ENCODE measurements at regions not wholly inside any gene's neighbourhood (a gene's known extent, or its start where the extent isn't known, plus 50 kb on each side); places are given as distances from the start of the nearest gene placed in this dataset.

- no peak for DNase-seq (ENCODE audit: low read depth)
These were observed 197.6 kb upstream of the BLID start for GRCh38 chr11:122313581-122313980.

DNA sequence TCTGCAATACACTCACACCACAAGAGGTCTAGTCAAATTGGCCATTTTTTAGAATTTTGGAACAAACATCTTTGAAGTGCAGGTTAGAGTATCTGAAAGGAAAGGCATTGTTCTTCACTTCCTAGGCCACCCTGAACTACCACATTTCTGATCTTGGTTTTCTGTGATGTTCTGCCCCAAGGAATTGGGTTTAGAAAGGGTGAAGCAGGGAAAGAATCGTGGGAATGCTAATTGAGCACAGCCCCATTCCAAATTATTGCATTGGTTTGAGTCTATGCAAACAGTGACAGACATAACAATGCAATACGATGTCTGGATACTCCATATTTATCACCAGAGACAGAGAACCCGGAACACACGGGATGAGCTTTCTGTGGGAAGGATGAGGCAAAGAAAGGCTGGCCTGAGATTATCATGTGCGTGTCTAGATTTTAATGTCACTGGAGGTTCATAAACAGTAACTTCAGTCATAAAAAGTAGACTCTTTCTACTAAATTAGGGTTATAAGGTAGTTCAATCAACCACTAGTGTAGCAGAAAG is 195.3 kb upstream of the BLID start:
- DNase-seq (ENCODE audit: low read depth): no peak

DNA sequence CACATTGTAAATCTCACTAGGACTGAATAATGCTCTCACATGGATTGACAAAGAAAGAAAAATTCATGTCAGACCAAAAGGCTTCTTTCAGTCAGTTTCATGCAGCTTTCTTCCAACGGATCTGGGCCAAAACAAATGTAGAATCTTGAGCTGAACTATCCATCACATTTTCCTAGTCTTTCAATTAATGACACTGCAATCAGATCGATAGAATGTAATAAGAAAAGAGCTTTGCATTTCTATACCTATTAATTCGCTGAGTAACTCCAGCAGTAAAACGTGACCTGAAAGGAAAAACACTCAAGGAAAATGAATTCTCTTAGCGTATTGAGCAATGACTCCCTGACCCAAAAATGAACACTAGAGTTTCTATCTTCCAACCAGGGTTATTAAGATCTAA is 194.8 kb upstream of the BLID start:
- no peak for DNase-seq (ENCODE audit: low read depth)

DNA sequence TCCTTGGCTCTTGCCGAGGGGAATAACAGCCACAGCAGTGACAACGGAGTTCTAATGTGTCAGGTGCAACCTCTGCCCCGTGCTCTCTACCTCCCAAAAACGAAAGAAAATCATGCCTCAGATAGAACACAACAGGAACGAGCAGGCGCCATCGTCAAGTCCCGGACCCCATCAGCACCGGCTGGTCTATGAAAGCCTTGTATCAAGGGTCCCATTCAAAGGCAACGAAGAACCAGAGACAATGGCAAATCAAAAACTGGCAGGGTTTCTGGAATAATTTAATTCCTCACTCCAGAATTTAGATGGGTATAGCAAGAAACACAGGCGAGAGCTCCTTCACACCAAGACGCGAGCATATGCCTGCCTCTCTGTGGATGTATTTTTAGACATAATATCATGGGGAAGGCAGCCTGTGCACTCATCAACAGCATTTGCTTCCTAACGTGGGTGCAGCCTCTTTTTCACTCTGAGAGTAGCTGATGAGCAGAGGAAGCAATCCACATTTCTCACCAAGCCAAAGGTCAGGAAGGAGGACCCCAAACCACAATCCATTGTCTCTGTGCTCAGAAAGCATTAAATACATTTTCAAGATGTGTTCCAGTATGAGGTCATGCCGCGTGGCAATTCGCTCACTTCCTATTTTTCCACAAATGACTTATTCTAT is 193.4 kb upstream of the BLID start:
- DNase-seq (ENCODE audit: low read depth): no peak

GRCh38 chr11:122308226-122308625 is 192.2 kb upstream of the BLID start:
- DNase-seq (ENCODE audit: low read depth): no peak

DNA sequence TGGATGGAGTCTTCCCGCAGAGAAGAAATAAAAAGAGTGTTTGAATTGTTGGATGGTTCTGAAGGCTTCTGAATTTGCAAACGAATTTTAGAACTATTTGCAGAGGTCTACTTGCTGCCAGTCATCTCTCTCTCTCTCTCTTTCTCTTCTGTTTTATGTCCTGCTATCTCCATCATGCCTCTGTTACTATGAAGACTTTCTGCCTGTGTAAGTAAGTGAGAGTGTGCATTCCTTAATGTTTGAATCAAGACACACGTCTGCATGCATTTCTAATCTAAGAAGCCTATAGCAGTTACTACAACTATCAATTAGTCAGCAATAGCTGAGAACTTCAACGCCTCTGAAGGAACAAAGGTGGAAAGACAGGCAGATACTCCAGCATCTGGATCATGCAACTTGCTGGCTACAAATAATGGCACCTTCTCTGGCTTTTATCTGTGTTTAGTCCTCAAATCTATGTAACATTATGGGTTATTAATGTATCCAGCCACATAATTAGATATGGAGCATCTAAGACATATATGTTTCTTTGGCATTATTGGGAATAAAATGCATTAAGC is 191.5 kb upstream of the BLID start:
- no peak for DNase-seq (ENCODE audit: low read depth)

- DNase-seq (ENCODE audit: low read depth): no peak
These were observed 190.9 kb upstream of the BLID start for GRCh38 chr11:122306831-122307391.

GRCh38 chr11:122305426-122306320 is 189.7 kb upstream of the BLID start:
- no peak for DNase-seq (ENCODE audit: low read depth)

DNA sequence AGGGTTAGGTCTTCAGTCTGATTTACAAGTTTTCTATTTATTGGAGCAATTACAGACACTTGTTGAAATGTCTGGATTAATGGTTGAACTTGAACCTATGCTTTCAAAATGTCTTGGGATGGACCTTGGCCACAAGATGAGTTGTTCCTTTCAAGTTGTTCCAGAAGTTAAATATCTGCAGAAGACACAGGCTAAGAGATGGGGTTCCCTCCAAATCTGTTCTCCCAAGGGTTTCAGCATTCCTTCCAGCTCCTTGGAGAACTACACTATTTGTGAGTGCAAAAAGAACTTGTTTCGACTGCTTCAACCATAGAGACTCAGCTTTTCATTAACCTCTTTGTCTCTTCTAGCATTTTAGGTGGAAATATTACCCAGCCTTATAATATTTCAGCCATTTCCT is 189.0 kb upstream of the BLID start:
- DNase-seq (ENCODE audit: low read depth): no peak

GRCh38 chr11:122304306-122304705 is 188.3 kb upstream of the BLID start:
- DNase-seq (ENCODE audit: low read depth): no peak

DNA sequence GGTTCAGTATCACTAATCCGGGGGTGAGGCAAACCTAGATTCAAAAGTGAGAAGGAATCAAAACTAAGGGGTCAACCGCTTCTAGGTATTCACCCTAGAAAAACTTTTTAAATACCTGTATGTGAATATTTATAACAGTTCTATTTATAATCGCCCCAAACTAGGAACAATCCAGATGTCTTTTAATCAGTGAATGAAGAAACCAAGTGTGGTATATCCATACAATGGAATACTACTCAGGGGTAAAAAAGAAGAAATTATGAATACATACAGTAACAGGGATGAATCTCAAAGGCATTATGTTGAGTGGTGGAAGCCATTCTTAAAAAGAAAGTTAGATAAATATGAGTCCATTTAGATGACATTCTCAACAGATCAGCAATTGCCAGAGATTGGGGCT is 178.0 kb upstream of the BLID start:
- no peak for DNase-seq (ENCODE audit: low read depth)

DNA sequence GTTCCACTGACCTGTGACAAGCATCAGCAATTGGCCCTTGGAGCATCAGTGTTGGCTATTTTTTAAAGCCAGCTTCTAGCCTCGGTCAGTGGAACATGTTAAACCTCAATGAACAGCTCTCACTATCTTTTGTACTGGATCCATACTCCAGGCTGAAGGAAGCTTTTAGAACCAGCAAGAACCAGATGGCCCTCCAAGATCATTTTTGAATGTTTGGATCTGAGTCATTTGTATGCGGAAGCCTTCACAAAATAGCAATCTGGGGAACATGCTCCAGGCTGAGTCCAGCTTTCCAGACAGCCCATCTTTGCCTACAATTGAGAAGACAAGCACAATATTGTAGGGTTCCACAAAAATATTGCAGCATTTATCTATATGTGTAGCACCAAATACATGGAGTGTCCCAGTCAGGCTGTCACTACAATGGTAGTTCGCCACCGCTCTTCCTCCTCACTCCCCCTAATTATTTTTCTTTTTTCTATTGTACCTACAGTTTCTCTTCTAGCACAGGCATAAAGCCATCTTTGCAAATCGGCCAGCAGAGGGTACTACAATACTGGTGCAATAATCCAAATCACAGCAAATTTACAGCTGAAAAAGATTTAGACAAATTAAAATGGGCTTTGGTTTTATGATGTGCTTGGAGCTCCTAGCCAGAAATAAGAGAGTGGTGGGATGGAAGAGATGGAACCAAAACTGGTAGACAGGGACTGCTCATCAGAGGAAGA is 177.4 kb upstream of the BLID start:
- no peak for DNase-seq (ENCODE audit: low read depth)

- no peak for DNase-seq (ENCODE audit: low read depth)
These were observed 171.4 kb upstream of the BLID start for GRCh38 chr11:122287401-122287800.

DNA sequence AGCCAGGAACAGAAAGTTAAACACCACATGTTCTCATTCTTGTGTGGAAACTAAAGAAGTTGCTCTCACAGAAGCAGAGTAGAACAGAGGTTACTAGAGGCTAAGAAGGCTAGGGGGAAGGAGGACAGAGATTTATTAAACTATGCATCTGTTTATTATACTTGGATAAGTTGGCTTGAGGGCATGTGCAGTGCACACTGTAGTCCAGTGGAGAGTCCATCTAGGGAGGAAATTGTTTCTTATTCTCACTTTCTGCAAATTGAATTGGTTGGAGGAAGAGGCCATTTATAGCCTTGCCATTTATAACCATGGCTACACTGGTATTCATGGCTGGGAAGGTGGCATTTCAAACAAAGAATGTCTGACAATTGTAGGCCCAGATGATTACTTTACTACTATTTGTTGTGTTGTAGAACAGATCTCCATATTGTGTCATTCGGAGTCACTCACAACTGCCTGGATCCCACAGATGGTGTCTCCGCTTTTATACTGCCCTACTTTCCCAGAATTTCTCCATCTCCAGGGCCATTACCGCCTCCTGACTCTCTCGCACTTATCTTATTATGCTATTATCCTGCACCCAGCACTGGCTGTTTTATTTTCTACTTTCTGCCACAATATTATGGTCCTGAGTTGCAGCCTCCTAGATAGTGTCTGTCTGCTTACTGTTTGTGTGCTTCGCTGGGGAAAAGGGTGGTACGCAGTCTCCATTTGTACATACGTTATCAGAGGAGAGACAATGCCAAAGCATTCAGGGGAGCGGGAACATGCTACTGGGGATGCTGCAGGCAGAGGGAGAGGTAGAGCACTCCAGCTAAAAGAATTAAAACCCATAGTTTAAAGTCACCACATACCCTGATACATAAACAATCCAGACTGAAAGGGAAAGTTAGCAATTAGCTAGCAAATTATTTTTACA is 169.3 kb upstream of the BLID start:
- DNase-seq (ENCODE audit: low read depth): no peak

GRCh38 chr11:122280870-122281269 is 164.9 kb upstream of the BLID start:
- DNase-seq (ENCODE audit: low read depth): no peak

DNA sequence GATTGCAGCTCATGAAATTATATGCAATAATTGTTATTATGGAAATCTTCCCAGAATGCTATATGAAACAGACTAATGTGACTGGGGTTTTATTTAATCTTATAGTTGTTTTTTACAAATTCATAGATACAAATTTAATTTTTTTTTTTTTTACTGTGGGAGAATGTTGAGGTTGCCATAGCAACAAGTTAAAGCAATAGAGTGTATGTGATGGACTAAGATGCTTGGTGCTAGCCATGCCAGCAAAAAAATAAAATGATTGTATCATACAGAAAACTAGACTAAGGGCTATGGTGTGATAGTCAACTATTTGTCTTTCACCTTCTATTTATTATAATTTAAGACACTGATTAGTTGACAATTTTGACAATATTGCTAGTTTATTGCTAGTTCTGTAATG is 163.2 kb upstream of the BLID start:
- no peak for DNase-seq (ENCODE audit: low read depth)

DNA sequence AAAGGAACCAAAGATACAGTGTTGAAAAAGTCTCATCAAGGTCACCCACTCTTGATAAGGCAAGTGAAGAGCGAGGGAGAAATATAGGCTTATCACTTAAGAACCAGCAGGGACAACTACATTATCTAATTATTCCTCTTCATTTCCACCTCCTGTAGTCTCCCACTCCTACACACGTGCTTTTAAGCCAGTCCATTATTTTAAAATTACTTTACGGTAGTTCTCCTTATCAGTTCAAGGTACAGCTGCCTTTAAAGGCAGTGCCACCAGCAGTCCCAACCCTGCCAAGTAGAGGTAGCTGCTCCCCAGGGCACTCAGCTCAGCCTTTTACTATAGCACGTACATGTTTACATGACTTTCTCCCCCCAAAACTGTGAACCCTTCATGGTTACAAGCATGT is 161.5 kb upstream of the BLID start:
- DNase-seq (ENCODE audit: low read depth): no peak

- no peak for DNase-seq (ENCODE audit: low read depth)
These were observed 160.2 kb upstream of the BLID start for GRCh38 chr11:122276221-122276620.

DNA sequence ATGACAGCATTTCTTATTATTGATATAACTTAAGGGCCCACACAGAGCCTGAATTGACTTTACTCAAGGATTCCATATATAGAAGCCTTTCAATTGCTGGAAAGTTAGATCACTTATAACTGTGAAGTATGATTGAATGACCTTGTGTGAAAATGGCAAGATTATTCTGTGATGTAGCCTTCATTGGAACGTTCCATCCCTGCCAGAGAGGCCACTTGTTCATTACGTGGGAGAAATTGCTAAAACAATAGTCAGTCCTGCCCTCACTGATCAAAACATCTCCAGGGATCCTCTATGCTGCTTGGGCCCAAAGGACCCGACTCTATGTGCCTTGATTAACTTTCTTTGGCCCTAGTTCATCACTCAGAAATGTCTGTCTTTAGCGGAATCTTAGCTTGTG is 159.5 kb upstream of the BLID start:
- DNase-seq (ENCODE audit: low read depth): no peak

- DNase-seq (ENCODE audit: low read depth): no peak
These were observed 157.6 kb upstream of the BLID start for GRCh38 chr11:122273476-122274191.

Measured in stromal cell of bone marrow (primary cell).